ENCODE measurements at regions not wholly inside any gene's neighbourhood (a gene's known extent, or its start where the extent isn't known, plus 50 kb on each side); places are given as distances from the start of the nearest gene placed in this dataset.

DNA sequence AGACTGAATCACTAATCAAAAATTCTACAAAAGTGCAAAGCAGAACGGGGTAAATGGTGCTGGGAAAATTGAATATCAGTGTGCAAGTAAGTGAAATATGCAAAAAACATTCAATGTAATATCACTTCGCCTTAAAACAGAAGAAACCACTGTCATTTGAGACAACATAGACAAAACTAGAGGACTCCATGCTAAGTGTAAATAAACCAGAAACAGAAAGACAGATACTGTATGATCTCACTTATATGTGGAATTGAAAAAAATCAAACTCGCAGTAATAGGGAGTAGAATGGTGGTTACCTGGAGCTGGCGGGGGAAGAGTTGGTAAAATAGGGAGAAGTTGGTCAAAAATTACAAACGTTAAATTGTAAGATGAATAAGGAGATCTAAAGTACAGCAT lies 1420.0 kb upstream of the CDH2 start:
- Mint-ChIP-seq H3K9me3 (peaks cover 5% of the 10 kb centered on the region), H3K4me1 (ENCODE audit: low read depth) (no peaks in the 10 kb centered on the region), H3K36me3 (ENCODE audit: low read depth) (no peaks in the 10 kb centered on the region), H3K27me3 (no peaks in the 10 kb centered on the region), H3K27ac (no peak overlapping the region), H3K4me3 (no peak overlapping the region)

DNA sequence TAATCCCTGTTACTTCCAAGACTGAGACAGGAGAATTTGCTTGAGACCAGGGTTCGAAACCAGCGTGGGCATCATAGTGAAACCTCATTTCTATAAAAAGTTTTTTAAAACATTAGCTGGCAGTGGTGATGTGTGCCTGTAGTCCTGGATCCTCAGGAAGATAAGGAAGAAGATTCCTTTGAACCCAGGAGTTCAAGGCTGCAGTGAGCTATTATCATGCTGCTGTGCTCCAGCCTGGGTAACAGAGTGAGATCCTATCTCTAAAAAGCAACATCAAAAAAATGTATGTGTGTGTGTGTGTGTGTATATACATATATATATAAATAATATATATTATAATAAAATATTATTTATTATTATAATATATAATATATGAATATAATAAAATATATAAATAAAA lies 1417.6 kb upstream of the CDH2 start:
- Mint-ChIP-seq H3K9me3 (peaks cover 4% of the 10 kb centered on the region), H3K4me3 (no peak overlapping the region), H3K36me3 (ENCODE audit: low read depth) (no peaks in the 10 kb centered on the region), H3K27me3 (no peaks in the 10 kb centered on the region), H3K4me1 (ENCODE audit: low read depth) (no peaks in the 10 kb centered on the region), H3K27ac (no peak overlapping the region)

DNA sequence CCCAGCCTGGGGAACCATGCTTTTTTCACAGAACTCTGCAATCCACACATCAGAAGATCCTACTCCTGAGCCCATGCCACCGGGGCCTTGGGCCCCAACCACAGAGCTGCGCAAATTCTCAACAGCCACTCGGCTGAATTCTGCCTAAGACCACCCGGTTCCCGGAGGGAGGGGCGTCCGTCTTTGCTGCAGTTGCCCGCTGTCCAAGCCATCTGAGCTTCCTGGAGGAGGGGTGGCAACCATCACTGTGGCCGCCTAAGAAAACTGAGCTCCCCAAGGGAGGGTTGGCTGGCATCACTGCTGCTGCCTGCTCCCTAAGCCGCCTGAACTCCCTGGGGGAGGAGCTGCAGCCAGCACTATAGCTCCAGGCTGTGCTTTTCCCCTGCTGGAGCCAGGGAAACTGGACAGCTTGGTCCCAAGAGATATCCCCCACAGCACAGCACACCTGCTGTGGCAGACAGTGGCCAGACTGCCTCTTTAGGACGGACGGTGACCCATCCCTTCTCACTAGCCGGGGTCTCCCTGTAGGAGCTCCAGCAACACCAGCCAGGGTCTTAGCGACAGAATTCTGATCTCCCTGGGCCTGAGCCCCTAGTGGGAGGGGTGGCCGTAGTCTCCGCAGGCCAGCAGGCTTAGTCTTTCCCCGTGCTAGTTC lies 1411.6 kb upstream of the CDH2 start:
- Mint-ChIP-seq H3K4me3 (no peak overlapping the region), H3K36me3 (ENCODE audit: low read depth) (no peaks in the 10 kb centered on the region), H3K27ac (no peak overlapping the region), H3K4me1 (ENCODE audit: low read depth) (no peaks in the 10 kb centered on the region), H3K27me3 (no peaks in the 10 kb centered on the region), H3K9me3 (peaks cover 4% of the 10 kb centered on the region)

DNA sequence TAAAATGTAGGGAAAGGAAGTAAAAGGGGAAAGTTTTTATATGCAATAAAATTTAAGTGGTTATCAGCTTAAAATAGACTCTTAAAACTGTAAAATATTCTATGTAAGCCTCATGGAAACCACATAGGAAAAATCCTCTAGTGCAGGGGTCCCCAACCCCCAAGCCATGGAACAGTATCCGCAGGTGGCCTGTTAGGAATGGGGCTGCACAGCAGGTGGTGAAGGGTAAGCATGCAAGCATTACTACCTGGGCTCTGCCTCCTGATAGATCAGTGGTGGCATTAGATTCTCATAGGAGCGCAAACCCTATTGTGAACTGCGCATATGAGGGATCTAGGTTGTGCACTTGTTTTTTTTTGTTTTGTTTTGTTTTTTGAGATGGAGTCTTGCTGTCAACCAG lies 1409.3 kb upstream of the CDH2 start:
- Mint-ChIP-seq H3K4me1 (ENCODE audit: low read depth) (no peaks in the 10 kb centered on the region), H3K9me3 (peaks cover 4% of the 10 kb centered on the region), H3K36me3 (ENCODE audit: low read depth) (no peaks in the 10 kb centered on the region), H3K27ac (no peak overlapping the region), H3K27me3 (no peaks in the 10 kb centered on the region), H3K4me3 (no peak overlapping the region)

DNA sequence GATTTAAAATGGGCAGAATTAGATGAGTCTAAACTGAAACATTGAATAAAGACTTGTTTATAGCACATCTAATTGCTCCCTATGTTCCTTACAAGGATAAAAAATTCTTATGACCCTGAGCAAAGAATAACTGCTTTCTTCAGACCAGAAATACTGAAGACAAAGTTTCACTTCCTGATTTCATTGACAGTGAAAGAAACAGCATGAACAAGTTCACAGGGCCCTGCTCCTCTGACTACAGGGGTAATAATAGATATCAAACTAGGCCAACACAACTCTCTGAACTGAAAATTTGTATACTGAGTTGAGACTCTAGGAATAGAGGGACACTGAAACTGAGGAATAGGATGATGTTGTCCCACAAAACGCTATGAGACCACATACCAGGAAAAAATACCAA lies 1383.3 kb upstream of the CDH2 start:
- H3K27me3 Mint-ChIP-seq: no peaks in the 10 kb centered on the region
- H3K4me3 Mint-ChIP-seq: no peak overlapping the region
- H3K4me1 Mint-ChIP-seq (ENCODE audit: low read depth): no peaks in the 10 kb centered on the region
- H3K36me3 Mint-ChIP-seq (ENCODE audit: low read depth): no peaks in the 10 kb centered on the region
- H3K9me3 Mint-ChIP-seq: no peaks in the 10 kb centered on the region
- no peak overlapping the region for H3K27ac Mint-ChIP-seq

DNA sequence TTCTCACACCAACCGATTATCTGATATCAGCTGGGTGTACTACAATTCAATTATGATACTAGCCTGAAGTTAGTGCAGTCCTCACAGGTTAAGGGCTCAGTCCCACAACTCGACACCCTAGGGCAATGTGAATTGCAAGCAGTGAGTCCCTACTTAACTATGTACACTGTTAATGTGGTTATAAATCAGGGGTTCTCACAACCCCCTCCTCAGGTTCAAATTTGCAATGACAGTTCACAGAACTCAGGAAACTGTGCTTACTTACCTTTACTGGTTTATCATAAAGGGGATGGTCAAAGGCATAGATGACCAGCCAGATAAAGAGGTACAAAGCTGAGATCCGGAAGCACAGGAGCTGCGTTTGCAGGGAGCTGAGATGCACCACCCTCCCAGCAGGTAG lies 1379.1 kb upstream of the CDH2 start:
- no peaks in the 10 kb centered on the region for H3K27me3 Mint-ChIP-seq
- H3K4me3 Mint-ChIP-seq: no peak overlapping the region
- no peak overlapping the region for H3K27ac Mint-ChIP-seq
- H3K36me3 Mint-ChIP-seq (ENCODE audit: low read depth): no peaks in the 10 kb centered on the region
- H3K4me1 Mint-ChIP-seq (ENCODE audit: low read depth): no peaks in the 10 kb centered on the region
- no peaks in the 10 kb centered on the region for H3K9me3 Mint-ChIP-seq

DNA sequence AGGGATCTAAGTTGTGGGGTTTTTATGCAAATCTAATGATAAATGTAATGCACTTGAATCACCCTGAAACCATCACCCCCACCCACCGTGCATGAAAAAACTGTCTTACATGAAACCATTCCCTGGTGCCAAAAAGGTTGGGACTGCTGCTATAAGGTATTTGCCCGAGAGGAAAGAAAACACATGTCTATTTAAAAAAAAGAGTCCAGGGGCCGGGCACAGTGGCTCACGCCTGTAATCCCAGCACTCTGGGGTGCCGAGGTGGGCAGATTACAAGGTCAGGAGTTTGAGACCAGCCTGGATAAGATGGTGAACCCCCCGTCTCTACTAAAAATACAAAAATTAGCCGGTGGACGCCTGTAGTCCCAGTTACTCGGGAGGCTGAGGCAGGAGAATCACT lies 1372.8 kb upstream of the CDH2 start:
- Mint-ChIP-seq H3K4me1 (ENCODE audit: low read depth) (no peaks in the 10 kb centered on the region), H3K27ac (no peak overlapping the region), H3K9me3 (no peaks in the 10 kb centered on the region), H3K4me3 (no peak overlapping the region), H3K36me3 (ENCODE audit: low read depth) (no peaks in the 10 kb centered on the region), H3K27me3 (no peaks in the 10 kb centered on the region)

DNA sequence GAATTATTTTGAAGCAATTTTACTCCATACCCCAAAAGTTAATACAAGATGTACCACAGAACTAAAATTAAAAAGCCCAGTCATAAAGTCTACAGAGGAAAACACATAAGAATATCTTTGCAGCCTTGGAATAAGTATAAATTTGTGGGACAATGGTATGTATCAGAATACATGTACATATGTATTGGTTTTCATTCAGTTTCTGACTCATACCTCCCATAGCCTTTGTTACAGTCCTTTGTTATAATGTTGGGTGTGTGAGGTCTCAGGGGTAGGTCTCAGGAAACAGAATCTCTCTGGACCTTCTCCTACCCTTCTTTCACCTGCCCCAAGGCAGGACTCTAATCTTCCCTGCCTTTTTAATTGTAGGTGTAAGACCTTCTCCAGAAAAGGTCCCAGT lies 1370.7 kb upstream of the CDH2 start:
- H3K36me3 Mint-ChIP-seq (ENCODE audit: low read depth): no peaks in the 10 kb centered on the region
- no peak overlapping the region for H3K27ac Mint-ChIP-seq
- no peaks in the 10 kb centered on the region for H3K27me3 Mint-ChIP-seq
- no peaks in the 10 kb centered on the region for H3K9me3 Mint-ChIP-seq
- no peaks in the 10 kb centered on the region for H3K4me1 Mint-ChIP-seq (ENCODE audit: low read depth)
- H3K4me3 Mint-ChIP-seq: no peak overlapping the region

DNA sequence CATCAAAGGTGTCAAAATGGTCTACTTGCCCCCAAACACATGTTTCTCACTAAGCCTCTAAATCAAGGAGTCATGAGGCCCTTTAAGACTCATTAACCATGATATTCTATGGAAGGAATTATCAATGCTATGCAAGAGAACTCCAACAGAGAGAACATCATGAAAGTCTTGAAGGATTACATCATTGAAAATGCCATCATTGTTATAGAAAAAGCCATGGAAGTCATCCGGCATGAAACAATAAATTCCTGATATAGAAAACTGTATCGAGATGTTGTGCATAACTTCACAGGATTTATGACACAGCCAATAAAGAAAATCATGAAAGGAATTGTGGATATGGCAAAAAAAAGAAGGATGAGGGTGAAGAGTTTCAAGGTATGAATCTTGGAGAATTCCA lies 1363.6 kb upstream of the CDH2 start:
- H3K9me3 Mint-ChIP-seq: peaks cover 18% of the 10 kb centered on the region
- H3K27ac Mint-ChIP-seq: no peak overlapping the region
- no peaks in the 10 kb centered on the region for H3K36me3 Mint-ChIP-seq (ENCODE audit: low read depth)
- no peaks in the 10 kb centered on the region for H3K4me1 Mint-ChIP-seq (ENCODE audit: low read depth)
- H3K4me3 Mint-ChIP-seq: no peak overlapping the region
- H3K27me3 Mint-ChIP-seq: no peaks in the 10 kb centered on the region

DNA sequence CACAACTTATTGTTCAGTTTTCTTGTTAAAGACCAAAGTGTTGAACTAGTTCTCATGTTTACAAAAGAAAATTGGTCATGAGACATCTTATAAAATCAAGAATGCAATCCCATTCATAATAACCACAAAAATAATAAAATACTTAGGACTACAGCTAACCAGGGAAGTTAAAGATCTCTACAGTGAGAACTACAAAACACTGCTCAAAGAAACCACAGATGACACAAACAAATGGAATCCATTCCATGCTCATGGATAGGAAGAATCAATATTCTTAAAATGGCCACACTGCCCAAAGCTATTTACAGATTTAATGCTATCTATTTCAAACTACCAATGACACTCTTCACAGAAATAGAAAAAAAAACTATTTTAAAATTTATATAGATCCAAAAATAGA lies 1354.8 kb upstream of the CDH2 start:
- Mint-ChIP-seq H3K4me3 (no peak overlapping the region), H3K27ac (no peak overlapping the region), H3K4me1 (ENCODE audit: low read depth) (no peaks in the 10 kb centered on the region), H3K9me3 (peaks cover 12% of the 10 kb centered on the region), H3K36me3 (ENCODE audit: low read depth) (no peaks in the 10 kb centered on the region), H3K27me3 (no peaks in the 10 kb centered on the region)

DNA sequence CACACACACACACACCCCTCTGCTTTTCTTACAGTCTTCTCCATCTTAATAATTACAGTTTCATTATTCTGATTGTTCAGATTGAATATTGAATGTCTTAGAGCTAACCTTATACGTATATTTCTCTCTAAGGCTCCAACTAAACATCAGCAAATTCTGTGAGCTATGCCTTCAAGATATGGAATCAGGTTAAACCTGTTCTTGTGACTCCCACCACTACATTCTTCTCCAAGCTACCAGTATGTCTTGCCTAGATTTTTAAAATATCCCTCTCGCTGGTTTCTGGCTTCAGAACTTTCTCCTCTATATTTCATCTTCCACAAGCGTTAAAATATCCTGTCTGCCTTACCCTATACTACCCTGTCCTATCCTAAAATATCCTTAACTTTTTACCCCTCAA lies 1346.4 kb upstream of the CDH2 start:
- no peak overlapping the region for H3K27ac Mint-ChIP-seq
- H3K4me1 Mint-ChIP-seq (ENCODE audit: low read depth): no peaks in the 10 kb centered on the region
- H3K36me3 Mint-ChIP-seq (ENCODE audit: low read depth): no peaks in the 10 kb centered on the region
- no peaks in the 10 kb centered on the region for H3K27me3 Mint-ChIP-seq
- H3K4me3 Mint-ChIP-seq: no peak overlapping the region
- peaks cover 11% of the 10 kb centered on the region for H3K9me3 Mint-ChIP-seq

DNA sequence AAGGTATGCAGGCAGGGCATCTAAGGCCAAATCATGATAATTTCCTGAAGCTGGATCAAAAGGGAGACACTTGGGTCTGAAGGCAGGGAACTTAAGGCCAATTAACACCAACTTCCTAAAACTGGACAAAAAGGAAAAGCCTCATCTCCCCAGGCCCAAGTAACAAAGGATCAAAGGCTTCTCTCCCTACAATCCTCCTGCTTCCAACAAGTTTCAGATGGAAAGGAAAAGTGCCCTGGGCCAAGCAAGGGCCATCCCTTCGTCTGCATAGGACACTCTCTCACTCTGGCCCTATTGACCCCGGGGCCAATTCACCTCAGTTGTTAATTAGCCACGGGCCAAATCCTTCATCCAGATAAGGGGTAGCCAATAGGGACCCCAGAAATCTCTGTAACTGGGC lies 1335.8 kb upstream of the CDH2 start:
- no peak overlapping the region for H3K27ac Mint-ChIP-seq
- no peaks in the 10 kb centered on the region for H3K36me3 Mint-ChIP-seq (ENCODE audit: low read depth)
- no peaks in the 10 kb centered on the region for H3K4me1 Mint-ChIP-seq (ENCODE audit: low read depth)
- no peak overlapping the region for H3K4me3 Mint-ChIP-seq
- H3K27me3 Mint-ChIP-seq: no peaks in the 10 kb centered on the region
- peaks cover 3% of the 10 kb centered on the region for H3K9me3 Mint-ChIP-seq

DNA sequence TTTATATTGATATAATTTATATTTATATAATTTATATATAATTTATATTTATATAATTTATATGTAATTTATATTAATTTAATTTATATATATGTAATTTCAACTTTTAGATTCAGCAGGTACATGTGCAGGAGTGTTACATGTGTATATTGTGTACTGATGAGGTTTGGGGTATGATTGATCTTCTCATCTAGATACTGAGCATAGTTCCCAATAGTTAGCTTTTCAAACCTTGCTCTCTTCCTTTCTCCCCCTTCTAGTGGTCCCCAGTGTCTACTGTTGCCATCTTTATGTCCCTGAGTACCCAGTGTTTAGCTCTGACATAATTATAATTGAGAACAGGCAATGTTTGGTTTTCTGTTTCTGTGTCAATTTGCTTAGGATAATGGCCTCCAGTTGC lies 1335.3 kb upstream of the CDH2 start:
- no peaks in the 10 kb centered on the region for H3K27me3 Mint-ChIP-seq

DNA sequence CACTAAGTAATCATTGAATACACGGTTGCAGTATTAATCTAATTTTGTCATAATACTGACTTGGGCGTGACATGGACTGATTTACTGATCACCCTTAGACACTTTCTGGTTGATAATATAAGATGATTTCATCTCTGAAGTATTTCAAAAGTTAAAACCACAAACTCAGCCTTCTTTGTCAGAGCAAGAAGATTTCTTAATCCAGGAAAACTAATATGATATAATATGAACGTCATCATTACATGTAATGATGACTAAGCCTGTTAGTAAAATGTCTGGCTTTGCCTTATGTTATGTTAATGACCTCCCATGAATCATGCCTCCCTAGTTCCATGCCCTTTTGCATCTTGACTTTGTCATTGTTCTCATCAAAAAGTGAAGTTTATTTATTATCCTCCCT lies 1325.0 kb upstream of the CDH2 start:
- Mint-ChIP-seq H3K4me1 (ENCODE audit: low read depth) (no peaks in the 10 kb centered on the region), H3K27me3 (no peaks in the 10 kb centered on the region), H3K36me3 (ENCODE audit: low read depth) (no peaks in the 10 kb centered on the region), H3K27ac (no peak overlapping the region), H3K9me3 (peaks cover 21% of the 10 kb centered on the region), H3K4me3 (no peak overlapping the region)

More for the DNA sequence above, 1335.3 kb upstream of the CDH2 start:
- no peak overlapping the region for H3K4me3 Mint-ChIP-seq
- peaks cover 3% of the 10 kb centered on the region for H3K9me3 Mint-ChIP-seq
- no peaks in the 10 kb centered on the region for H3K4me1 Mint-ChIP-seq (ENCODE audit: low read depth)
- no peaks in the 10 kb centered on the region for H3K36me3 Mint-ChIP-seq (ENCODE audit: low read depth)
- no peak overlapping the region for H3K27ac Mint-ChIP-seq

DNA sequence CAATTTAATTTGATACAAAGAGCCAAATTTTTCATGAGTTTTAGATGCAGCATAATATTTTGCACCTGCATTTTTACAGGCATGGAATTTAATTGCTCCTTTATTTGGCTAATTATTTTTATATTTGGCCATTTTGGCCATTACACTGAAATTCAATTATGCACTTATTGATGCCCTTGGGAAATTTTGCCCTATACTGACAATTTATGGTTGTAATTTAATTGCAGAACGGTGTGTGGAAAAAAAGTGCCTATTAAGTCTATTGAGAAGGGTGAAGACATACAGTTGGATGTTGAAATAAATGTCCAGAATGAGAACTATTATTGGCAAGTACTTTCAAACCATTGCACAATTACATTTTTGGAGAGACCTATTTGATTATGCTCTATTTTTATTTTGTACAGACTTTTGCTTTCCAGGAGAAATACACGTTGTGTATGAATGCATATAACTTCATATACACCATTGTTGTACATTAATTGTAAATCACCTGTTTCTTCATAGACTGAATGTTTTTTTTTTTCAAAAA lies 1319.3 kb upstream of the CDH2 start:
- no peaks in the 10 kb centered on the region for H3K36me3 Mint-ChIP-seq (ENCODE audit: low read depth)
- H3K27ac Mint-ChIP-seq: no peak overlapping the region
- peaks cover 16% of the 10 kb centered on the region for H3K9me3 Mint-ChIP-seq
- H3K4me1 Mint-ChIP-seq (ENCODE audit: low read depth): no peaks in the 10 kb centered on the region
- H3K4me3 Mint-ChIP-seq: no peak overlapping the region
- no peaks in the 10 kb centered on the region for H3K27me3 Mint-ChIP-seq

DNA sequence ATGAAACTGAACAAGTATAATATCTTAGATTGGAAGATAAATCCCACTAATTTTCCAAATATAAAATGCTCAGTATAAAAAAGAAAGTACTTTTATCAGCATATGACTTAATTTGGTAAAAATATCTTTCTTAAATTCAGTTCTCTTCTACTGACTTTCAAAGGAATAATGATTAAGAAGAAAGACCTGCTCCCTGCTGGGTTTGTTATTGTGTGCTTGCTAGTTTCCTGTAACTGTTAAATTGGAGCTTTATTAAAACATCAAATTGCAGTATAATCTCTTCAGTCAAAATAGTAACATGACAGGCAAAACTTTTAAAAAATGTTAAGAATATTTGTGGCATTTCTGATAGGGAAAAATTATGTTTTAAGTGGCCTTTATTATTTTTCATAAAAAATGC lies 1317.4 kb upstream of the CDH2 start:
- Mint-ChIP-seq H3K36me3 (ENCODE audit: low read depth) (no peaks in the 10 kb centered on the region), H3K9me3 (peaks cover 9% of the 10 kb centered on the region), H3K27me3 (no peaks in the 10 kb centered on the region), H3K4me3 (no peak overlapping the region), H3K27ac (no peak overlapping the region), H3K4me1 (ENCODE audit: low read depth) (no peaks in the 10 kb centered on the region)
